ENCODE measurements at regions not wholly inside any gene's neighbourhood (a gene's known extent, or its start where the extent isn't known, plus 50 kb on each side); places are given as distances from the start of the nearest gene placed in this dataset.

DNA sequence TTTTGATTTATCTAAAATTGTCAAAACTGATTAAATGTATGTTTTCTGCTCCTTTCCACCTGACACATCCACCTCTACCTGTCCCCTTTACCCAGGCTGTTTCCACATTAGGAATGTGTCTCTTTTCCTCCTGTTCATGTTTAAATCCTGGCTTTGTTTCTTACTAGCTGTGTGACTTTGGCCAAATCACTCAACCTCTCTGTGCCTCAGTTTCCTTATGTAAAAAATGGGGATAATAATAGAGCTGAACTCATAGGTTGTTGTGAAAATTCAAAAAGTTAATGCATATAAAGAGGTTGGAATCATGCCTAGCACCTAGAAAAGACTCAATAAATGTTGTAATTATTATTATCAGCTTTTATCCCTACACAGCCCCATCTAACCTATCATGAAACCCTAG is 136.8 kb downstream of the NXPE2 start:
- TF ChIP-seq POLR2A (IDR thresholded peaks at IDR 0.05) (no peak), POLR2AphosphoS5 (IDR thresholded peaks at IDR 0.05) (no peak)
- TF ChIP-seq, protein P1, sequence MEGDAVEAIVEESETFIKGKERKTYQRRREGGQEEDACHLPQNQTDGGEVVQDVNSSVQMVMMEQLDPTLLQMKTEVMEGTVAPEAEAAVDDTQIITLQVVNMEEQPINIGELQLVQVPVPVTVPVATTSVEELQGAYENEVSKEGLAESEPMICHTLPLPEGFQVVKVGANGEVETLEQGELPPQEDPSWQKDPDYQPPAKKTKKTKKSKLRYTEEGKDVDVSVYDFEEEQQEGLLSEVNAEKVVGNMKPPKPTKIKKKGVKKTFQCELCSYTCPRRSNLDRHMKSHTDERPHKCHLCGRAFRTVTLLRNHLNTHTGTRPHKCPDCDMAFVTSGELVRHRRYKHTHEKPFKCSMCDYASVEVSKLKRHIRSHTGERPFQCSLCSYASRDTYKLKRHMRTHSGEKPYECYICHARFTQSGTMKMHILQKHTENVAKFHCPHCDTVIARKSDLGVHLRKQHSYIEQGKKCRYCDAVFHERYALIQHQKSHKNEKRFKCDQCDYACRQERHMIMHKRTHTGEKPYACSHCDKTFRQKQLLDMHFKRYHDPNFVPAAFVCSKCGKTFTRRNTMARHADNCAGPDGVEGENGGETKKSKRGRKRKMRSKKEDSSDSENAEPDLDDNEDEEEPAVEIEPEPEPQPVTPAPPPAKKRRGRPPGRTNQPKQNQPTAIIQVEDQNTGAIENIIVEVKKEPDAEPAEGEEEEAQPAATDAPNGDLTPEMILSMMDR (IDR thresholded peaks at IDR 0.05), result no peak

Data from breast epithelium (tissue), 3 donors.